Esophagus squamous epithelium (tissue), 5 donors: ENCODE measurements at regions not wholly inside any gene's neighbourhood (a gene's known extent, or its start where the extent isn't known, plus 50 kb on each side); places are given as distances from the start of the nearest gene placed in this dataset.

Experiments used
- DNase-seq: peaks from one replicate; lab custom pipeline; 2025; lab: John Stamatoyannopoulos, UW
- H3K27ac ChIP-seq, 4 donors: fragments of 200-600 bp; sonication (generic); one replicate each; pipeline ENCODE4 v1.5.1; 2016 to 2019; ENCODE audit warnings: mild to moderate bottlenecking in 1 of 4
- H3K27me3 ChIP-seq, 4 donors: fragments of 200-600 bp; sonication (generic); 1 replicate in 3 of 4; 2 replicates in 1 of 4; pipeline versions ENCODE4 v1.5.1 to v1.6.0; 2017 to 2021; ENCODE audit warnings: antibody characterized with exemption in 1 of 4
- H3K36me3 ChIP-seq, 3 donors: fragments of 200-600 bp; sonication (generic); one replicate each; pipeline ENCODE4 v1.5.1; 2016 to 2019
- H3K4me1 ChIP-seq, 3 donors: fragments of 200-600 bp; sonication (generic); one replicate each; pipeline ENCODE4 v1.5.1; 2017 to 2019
- H3K4me3 ChIP-seq, 4 donors: fragments of 200-600 bp; sonication (generic); 1 replicate in 3 of 4; 2 replicates in 1 of 4; pipeline ENCODE4 v1.5.1; 2016 to 2019; ENCODE audit warnings: mild to moderate bottlenecking in 2 of 4, moderate library complexity in 1 of 4
- H3K9me3 ChIP-seq, 3 donors: fragments of 200-600 bp; sonication (generic); one replicate each; pipeline ENCODE4 v1.5.1; 2016 to 2019
- POLR2A ChIP-seq, 4 donors: fragments of 450-650 bp; IDR thresholded peaks; one replicate each; pipeline ENCODE4 v1.6.1; 2017; ENCODE audit warnings: antibody characterized with exemption in 4 of 4, mild to moderate bottlenecking in 4 of 4, moderate library complexity in 3 of 4
- WGBS, 2 donors: methylation state at CpG; one replicate each; pipeline ENCODE4 v1.1.5; 2018; 5-methylcytosine and 5-hydroxymethylcytosine counted together
- intact Hi-C: fragments of 100-400 bp; cut with DNase I; formaldehyde crosslinking; loops from one replicate; pipeline ENCODE4 v1.15.0; 2022
- TF ChIP-seq, protein P1 (sequence below), 6 experiments: fragments of 450-650 bp in 4 of 6; fragments of 200-600 bp in 2 of 6; sonication (generic) in 2 of 6; IDR thresholded peaks; one replicate each; pipeline ENCODE4 v1.5.1; 2016 to 2019; ENCODE audit warnings: antibody characterized with exemption in 6 of 6, mild to moderate bottlenecking in 4 of 6, moderate library complexity in 4 of 6
- donor health status: DM: yes; HTN: yes; CAD: no.

DNA sequence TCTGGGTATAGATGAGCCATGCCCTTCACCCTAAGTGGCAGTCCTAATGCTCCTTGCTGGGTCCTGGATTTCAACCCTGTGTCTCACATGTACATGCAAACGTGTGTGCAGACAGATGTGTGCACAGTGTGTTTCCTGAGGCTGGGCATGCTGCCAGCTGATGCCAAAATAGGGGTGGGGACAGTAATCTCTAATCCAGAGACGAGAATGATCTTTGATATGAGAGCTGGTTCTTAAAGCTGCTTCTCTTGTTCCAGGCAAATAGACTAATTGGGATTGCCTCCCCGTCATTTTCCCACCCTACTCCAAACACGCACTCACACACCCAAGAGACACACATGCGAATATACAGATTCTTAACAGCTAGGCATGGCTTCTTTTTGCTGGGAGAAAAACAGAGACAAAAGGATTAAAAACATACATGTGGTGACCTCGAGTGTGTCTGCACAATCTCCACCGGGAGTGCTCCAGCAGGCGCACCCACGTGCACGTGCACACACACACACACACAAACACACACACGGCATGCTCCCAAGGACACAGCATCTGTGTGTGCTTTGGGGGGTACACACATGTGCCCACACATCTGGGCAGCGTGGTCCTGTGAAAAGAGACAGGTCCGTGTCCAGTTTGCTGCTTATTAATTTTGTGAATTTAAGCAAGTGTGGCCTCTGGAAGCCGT is 102.1 kb upstream of the ZBTB40 start:
- peaks cover 0 to 89% (median 4%) of the 10 kb centered on the region in 4 donors for H3K27me3 ChIP-seq
- peaks cover 0 to 12% (median 0%) of the 10 kb centered on the region in 3 donors for H3K4me1 ChIP-seq
- no peak overlapping the region for H3K4me3 ChIP-seq
- H3K27ac ChIP-seq, result no peak overlapping the region
- DNase-seq, result no peak
- no peaks in the 10 kb centered on the region for H3K36me3 ChIP-seq
- intact Hi-C loops, result no loop called here
- H3K9me3 ChIP-seq, result no peaks in the 10 kb centered on the region
- TF ChIP-seq, protein P1, sequence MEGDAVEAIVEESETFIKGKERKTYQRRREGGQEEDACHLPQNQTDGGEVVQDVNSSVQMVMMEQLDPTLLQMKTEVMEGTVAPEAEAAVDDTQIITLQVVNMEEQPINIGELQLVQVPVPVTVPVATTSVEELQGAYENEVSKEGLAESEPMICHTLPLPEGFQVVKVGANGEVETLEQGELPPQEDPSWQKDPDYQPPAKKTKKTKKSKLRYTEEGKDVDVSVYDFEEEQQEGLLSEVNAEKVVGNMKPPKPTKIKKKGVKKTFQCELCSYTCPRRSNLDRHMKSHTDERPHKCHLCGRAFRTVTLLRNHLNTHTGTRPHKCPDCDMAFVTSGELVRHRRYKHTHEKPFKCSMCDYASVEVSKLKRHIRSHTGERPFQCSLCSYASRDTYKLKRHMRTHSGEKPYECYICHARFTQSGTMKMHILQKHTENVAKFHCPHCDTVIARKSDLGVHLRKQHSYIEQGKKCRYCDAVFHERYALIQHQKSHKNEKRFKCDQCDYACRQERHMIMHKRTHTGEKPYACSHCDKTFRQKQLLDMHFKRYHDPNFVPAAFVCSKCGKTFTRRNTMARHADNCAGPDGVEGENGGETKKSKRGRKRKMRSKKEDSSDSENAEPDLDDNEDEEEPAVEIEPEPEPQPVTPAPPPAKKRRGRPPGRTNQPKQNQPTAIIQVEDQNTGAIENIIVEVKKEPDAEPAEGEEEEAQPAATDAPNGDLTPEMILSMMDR (IDR thresholded peaks at IDR 0.05), result no peak
- no peak for TF ChIP-seq POLR2A (IDR thresholded peaks at IDR 0.05)
- 35 to 50% methylated on average over 13 to 14 of the region's 14 CpGs for WGBS, 2 donors

- no peaks in the 10 kb centered on the region for H3K36me3 ChIP-seq
- no peak for DNase-seq
- H3K27me3 ChIP-seq, result peaks cover 0 to 89% (median 4%) of the 10 kb centered on the region in 4 donors
- H3K27ac ChIP-seq, result no peak overlapping the region
- H3K4me1 ChIP-seq, result peaks cover 0 to 12% (median 0%) of the 10 kb centered on the region in 3 donors
- H3K9me3 ChIP-seq, result no peaks in the 10 kb centered on the region
- H3K4me3 ChIP-seq, result no peak overlapping the region
- intact Hi-C loops, result no loop called here
- TF ChIP-seq, protein P1 (IDR thresholded peaks at IDR 0.05), result no peak
- no peak for TF ChIP-seq POLR2A (IDR thresholded peaks at IDR 0.05)
- 26 to 31% methylated on average over 12 to 16 of the region's 22 CpGs for WGBS, 2 donors
Measured at GRCh38 chr1:22350171-22350923, 101.3 kb upstream of the ZBTB40 start.

DNA sequence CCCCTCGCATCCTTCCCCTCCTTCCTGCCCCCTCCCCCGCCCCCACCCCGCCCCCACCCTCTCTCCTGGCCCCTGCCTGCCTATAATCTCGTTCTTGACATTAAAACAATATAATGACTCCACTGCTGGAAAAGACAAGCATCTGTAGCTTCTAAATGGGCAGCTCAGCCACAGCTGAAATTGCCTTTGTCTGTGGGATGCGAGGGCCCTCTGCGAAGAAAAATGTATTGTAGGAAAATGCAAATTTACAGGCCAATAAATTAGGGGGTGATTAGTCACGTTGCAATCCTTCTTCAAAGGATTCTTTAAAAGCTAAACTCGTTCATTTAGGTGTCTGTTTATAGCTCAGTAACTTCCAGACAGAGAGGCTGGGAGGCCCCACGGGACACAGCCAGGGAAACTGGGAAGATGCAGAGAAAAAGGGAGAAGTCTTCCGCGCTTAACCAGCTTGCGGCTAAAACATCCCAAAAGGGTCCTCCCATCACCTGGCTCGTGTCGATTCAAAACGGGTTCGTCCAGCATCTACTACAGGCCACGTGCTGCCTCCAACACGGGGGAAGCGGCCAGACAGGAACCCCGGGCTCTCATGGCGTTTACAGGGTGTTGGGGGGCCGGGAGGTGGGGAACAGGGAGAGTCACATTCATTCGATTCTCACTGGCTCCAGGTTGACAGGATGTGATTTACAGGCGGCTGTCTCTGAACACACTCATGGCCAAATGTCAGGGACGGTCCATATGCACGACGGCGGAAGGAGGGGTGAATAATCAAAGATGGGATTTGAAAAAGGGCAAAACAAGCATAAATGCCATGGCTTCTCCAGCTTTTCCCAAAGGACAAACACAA is 100.5 kb upstream of the ZBTB40 start:
- WGBS, 2 donors, result 40 to 54% methylated on average over 22 to 24 of the region's 28 CpGs
- Histone ChIP-seq H3K27ac (no peak overlapping the region), H3K4me3 (no peak overlapping the region), H3K27me3 (peaks cover 0 to 90% (median 4%) of the 10 kb centered on the region in 4 donors), H3K36me3 (no peaks in the 10 kb centered on the region), H3K9me3 (no peaks in the 10 kb centered on the region), H3K4me1 (peaks cover 0 to 12% (median 0%) of the 10 kb centered on the region in 3 donors)
- intact Hi-C loops, result no loop called here
- TF ChIP-seq, protein P1 (IDR thresholded peaks at IDR 0.05), result no peak
- no peak for TF ChIP-seq POLR2A (IDR thresholded peaks at IDR 0.05)
- no peak for DNase-seq

DNA sequence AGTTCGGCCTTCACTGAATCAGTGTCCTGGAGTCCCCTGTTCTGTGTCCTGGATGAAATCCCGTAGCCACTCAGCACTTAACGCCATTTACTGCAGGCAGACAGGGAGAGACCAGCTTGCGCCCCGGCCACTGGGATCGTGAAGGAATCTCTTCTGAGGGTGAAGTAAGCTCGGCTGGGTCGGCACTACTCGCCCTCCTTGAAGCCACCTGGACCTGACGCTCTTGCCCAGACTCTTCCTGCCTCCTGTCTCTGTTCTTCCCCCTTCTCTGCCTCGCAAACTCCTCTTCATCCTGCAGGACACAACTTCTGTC is 99.9 kb upstream of the ZBTB40 start:
- Histone ChIP-seq H3K36me3 (no peaks in the 10 kb centered on the region), H3K27me3 (peaks cover 0 to 90% (median 4%) of the 10 kb centered on the region in 4 donors), H3K4me1 (peaks cover 0 to 12% (median 0%) of the 10 kb centered on the region in 3 donors), H3K9me3 (no peaks in the 10 kb centered on the region), H3K27ac (no peak overlapping the region), H3K4me3 (no peak overlapping the region)
- intact Hi-C loops, result no loop called here
- DNase-seq, result no peak
- 49 to 62% methylated on average over 11 of the region's 11 CpGs for WGBS, 2 donors
- TF ChIP-seq, protein P1 (IDR thresholded peaks at IDR 0.05), result no peak
- no peak for TF ChIP-seq POLR2A (IDR thresholded peaks at IDR 0.05)
